ENCODE measurements at regions not wholly inside any gene's neighbourhood (a gene's known extent, or its start where the extent isn't known, plus 50 kb on each side); places are given as distances from the start of the nearest gene placed in this dataset.
A peak's percentile ranks its signal among the peaks of the same experiment; 100 is the strongest.
"Not testable (repeated sequence)": the region's sequence is repeated elsewhere in the genome, so short reads cannot be mapped to it uniquely, and the experiment has no call there.

DNA sequence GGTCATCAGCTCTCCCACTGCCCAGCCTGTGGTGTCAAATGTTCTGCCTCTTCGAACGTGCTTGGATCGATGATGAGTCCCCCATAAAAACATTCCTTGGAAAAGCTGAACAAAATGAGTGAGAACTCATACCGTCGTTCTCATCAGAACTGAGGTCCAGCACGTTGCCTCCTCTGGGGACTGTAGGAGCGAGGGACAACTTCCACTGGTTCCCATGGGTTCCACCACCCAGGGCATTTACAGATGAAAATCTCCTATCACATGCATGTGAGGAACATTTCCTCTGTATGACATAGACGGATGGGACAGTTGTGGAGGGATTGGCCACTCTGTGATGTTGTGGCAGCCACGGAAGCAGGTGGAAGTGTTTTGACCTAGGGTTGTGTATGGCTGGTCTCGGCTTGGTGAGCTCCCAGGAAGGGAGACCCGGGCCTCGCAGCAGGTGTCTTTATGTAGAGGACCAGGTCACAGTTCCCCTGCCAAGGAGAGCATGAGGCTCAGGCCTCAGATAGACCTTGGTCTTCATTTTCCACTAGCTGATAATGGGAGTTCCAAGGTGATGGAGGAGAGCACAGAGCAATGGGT, 113.0 kb downstream of the SNRPN start:
- DNase-seq = no peak

DNA sequence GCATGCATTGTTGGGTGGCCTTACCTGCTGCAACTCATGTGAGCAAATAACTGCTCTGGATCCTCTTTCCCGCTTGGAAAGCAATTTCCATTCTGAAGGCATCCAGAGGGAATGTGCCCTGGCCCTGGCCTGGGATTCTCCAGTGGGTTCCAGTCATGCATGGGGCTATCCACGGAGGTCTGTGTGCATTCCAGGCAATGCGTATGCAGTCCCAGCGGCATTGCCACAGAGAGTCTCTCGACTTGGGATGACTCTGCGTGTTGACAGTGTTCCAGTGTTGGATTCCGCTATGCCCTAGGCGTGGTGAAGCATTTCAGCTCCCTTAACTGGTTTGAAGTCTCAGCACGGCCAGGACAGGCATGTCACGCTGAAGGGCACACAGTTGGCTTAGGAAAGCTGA, 113.9 kb downstream of the SNRPN start:
- no peak for DNase-seq

- DNase-seq = no peak
These were observed 115.7 kb downstream of the SNRPN start for GRCh38 chr15:25070353-25070963.

DNA sequence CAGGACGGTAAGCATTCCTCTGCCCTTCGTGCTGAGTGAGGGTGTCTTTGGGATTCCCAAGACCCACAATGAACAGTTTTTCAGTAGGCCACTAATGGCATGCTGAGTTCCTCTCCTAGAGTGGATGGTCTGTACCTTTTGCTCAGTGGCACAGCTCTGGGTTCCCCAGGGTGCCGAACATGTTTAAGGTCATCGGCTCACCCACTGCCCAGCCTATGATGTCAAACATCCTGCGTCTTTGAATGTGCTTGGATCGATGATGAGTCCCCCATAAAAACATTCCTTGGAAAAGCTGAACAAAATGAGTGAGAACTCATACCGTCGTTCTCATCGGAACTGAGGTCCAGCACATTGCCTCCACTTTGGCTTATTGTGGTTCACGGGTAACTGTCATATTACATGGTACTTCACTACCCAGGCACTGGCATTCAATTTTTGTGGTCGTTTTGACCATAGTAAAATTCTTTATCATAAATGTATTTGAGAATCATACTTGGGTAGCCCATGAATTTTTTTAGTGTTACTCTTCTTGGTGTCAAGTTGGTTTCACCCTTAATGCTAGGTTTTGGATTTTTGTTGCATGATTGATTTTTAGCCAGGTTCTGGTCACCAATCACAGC, 118.2 kb downstream of the SNRPN start:
- no peak for DNase-seq

GRCh38 chr15:25087137-25087536, 132.3 kb downstream of the SNRPN start:
- no peak for DNase-seq

DNA sequence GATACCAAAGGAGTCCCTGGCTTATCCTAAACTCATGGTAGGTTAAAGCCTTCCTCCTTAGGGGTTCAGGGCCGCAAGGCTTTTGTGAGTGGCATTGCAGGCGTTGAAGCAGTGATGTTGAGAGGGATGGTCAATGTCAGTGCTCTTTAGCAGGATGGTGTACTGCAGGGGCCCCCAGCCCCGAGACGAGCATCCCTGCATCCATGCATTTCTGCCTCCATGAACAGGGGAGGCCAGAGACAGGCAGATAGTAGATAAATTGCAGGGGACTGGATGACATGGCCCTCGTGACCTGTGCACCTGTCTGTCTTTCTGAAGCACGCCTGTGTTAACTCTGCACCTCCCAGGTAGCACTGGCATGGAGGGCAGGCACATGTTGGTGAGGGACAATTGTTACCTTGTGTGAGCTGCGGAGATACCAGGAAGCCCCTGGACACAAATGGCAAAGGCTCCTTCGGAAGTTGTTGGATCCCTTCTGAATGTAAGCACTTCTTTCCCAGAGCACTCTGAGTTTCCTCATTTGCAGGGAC, 133.5 kb downstream of the SNRPN start:
- no peak for DNase-seq

DNA sequence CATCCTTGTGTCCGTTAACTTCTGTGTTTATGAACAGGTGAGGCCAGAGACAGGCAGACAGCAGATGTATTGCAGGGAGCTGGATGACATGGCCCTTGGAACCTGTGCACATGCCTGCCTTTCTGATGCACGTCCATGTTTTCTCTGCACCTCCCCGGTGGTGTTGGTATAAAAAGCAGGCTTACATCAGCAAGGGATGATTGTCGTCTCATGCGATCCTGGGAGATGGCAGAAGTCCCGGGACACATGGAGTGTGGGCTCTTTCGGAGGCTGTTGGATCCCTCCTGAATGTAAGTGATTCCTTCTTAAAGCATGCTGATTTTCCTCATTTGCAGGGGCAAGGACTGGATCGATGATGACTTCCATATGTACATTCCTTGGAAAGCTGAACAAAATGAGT, 134.8 kb downstream of the SNRPN start:
- no peak for DNase-seq

DNA sequence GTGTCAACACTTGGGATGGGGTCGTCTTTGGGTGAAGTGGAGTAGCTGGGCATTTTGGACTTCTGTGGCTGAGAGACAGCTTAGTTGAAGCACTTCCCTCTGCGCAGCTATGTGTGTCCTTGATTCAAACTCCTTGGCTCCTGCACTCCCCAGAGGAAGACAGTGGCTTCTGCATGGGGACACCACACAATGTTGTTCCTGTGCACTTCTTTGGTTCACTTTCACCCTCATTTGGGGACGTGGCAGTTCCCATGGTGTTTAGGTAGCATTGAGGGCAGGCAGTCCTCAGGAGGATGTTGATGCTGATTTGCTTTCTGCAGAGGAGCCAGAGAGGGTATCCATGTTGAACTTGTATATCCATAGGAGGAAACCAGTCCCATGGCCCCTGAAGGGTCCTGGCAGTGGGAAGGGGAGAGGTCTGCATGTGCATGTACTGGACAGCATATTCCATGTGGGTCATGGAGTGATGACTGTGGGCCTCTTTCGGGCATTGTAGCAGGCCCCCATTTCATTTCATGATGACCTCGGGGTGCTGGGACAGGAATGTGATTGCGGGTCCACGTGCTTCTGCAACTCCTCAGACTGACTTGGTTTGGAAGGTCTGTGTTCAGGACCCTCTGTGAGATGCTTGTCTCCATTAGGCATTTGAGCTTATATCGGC, 135.4 kb downstream of the SNRPN start:
- DNase-seq = no peak

DNA sequence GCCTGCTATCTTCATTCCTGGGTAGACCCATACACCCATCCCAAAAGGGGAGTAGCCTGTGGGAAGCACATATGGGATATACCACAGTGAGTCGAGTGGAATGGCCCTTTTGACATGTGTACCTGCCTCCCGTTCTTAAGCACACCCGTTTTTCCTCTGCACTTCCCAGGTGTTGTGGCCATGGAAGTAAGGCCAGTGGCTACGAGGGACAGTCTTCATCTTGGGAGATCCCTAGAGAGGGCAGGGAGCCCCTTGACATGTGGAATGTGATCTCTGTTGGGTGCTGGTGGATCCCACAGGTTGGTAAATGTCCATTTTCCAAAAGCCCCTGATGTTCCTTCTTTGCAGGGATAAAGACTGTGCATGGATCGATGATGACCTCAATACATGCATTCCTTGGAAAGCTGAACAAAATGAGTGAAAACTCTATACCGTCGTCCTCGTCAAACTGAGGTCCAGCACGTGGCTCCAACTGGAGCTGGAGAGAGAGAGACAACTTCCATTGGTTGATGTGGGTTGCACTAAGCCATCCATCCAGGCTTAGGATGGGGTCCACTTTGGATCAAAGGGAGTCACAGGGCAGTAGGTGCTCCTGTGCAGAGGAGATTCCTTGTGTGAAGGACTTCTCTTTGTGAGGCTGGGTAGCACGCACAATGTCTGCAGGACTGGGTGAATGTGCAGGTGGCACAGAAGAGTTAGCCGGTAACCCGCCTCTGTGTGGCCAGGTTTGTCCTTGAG, 136.8 kb downstream of the SNRPN start:
- DNase-seq = no peak

GRCh38 chr15:25092661-25093060, 137.9 kb downstream of the SNRPN start:
- no peak for DNase-seq

- no peak for DNase-seq
These were observed 138.8 kb downstream of the SNRPN start for GRCh38 chr15:25093455-25094029.

DNA sequence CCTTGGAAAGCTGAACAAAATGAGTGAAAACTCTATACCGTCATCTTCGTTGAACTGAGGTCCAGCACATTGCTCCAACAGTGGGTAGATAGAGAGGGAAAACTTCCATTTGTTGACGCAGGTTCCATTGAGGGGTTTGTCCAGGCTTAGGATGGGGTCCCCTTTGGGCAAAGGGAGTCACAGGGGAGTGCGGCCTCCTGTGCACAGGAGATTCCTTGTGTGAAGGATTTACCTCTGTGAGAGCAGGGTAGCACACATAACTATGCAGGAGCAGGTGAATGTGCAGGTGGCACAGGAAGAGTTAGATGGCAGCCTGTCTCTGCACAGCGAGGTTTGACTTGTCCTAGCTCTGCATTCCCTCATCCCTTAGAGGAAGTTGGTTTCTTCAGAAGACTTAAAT, 139.3 kb downstream of the SNRPN start:
- DNase-seq = no peak

GRCh38 chr15:25094519-25094918, 139.7 kb downstream of the SNRPN start:
- DNase-seq = no peak

DNA sequence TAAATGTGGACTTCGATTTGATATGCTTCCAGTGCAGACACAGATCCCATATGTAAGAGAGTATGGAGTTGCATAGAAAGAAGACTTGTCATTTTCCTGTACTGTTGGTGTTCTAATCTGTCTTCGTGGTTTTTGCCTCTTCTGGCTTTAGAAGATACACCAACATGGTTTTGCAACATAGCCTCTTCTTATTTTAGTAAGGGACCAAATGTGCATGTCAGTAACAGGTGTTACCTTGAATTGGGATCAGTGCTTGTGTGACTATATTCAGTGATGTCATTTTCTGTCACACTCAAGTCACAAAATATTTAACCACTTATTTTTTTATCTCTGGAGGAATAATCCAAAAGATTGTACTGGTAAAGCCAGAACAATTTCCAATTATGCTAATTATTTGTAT, 140.4 kb downstream of the SNRPN start:
- DNase-seq = no peak

DNA sequence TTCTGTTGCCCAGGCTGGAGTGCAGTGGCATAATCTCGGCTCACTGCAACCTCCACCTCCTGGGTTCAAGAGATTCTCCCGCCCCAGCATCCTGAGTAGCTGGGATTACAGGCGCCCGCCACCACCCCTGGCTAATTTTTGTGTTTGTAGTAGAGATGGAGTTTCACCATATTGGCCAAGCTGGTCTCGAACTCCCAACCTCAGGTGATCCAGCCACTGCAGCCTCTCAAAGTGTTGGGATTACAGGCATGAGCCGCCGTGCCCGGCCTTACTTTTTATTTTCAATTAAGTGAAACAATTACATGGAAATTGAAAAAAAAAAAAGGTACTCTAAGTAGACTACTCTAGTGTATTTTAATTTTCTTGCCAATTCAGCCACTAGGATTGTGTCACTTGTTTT, 145.2 kb downstream of the SNRPN start:
- not testable (repeated sequence) for DNase-seq

DNA sequence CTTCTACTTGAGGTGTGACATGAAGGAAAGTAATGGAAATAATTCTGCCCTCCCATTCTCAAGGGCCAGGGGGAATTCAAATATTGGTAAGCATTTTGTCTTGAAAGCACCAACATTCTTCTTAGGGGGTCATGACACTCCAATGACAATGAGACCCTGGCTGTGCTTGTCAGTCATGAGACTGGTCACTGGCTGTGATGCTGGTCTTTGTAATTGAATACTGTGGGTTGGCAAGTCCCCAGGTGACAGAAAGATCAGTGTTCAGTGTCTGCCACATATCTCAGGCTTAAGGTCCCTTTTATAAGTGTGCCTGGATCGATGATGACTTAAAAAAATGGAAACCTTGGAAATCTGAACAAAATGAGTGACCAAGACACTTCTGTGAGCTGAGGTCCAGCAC, 151.4 kb downstream of the SNRPN start:
- no peak for DNase-seq

GRCh38 chr15:25133804-25134203, 179.0 kb downstream of the SNRPN start:
- DNase-seq = no peak

GRCh38 chr15:25134546-25134945, 179.8 kb downstream of the SNRPN start:
- DNase-seq = no peak

GRCh38 chr15:25136119-25136518, 181.3 kb downstream of the SNRPN start:
- peak in 1 of 3 donors; percentile 5 for DNase-seq

DNA sequence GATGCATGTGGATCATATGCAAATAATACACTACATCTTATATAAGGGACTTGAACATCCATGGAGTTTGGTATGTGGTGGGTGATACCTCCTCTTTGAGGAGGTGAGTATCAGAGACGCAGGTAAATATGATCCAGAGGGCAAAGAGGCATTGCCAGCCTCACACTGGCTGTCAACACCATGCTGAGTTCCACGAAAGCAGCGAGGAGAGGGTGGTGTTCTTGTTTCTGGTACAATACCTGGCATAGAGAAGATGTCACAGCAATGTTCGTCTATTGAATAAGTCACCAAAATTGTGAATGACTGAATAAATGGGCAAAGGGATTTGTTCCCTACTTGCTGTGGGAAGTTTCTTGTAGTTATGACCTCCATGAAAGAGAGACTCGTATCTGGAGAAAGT, 182.2 kb downstream of the SNRPN start:
- DNase-seq = no peak

GRCh38 chr15:25169318-25169717, 214.5 kb downstream of the SNRPN start:
- DNase-seq = no peak

GRCh38 chr15:25170113-25170731, 215.4 kb downstream of the SNRPN start:
- DNase-seq = no peak

DNA sequence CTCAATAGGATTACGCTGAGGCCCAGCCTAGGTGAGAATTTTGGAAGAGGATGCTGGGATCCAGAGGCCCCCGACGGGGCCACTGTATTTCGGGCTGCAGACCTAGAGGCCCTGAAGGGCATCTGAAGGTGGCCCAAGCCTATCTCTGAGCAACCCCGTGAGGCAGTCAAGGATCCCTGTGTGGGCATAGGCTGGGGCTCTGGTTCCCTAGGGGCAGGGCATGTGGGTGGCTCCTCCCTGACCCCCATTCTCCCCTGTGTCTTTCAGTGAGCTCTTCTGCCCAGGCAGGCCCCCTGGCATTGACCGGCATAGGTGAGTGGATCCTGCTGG, 216.0 kb downstream of the SNRPN start:
- no peak for DNase-seq
